ENCODE measurements at regions not wholly inside any gene's neighbourhood (a gene's known extent, or its start where the extent isn't known, plus 50 kb on each side); places are given as distances from the start of the nearest gene placed in this dataset.
A peak's percentile ranks its signal among the peaks of the same experiment; 100 is the strongest.

DNA sequence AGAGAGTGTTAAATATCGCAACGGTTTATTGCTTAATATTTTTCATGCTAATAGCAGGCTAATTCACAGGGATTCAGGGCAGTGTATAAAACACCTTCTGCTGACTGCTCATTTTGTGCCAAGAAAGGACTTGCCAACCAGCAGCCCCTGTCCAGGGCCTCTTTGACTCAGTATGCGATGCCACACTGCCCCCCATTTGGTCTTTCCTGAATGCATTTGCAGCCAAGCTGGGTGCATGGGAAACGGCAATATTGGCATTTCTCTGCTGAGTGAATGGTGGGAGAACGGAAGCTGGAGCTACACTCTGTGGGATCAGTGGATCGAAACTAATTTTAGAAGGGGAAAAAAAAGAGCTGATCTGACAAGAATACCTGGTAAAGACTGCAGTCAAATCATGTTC is 152.9 kb upstream of the C16orf82 start:
- Mint-ChIP-seq H3K4me1 (no peaks in the 10 kb centered on the region), H3K4me3 (no peak overlapping the region), H3K27ac (no peak overlapping the region), H3K36me3 (no peaks in the 10 kb centered on the region), H3K9me3 (peaks cover 0 to 12% (median 2%) of the 10 kb centered on the region in 7 donors), H3K27me3 (peaks cover 12 to 21% (median 17%) of the 10 kb centered on the region in 3 donors)
- DNase-seq (no peak), ATAC-seq (ENCODE audit: low read depth in 2 of 2) (no peak)

DNA sequence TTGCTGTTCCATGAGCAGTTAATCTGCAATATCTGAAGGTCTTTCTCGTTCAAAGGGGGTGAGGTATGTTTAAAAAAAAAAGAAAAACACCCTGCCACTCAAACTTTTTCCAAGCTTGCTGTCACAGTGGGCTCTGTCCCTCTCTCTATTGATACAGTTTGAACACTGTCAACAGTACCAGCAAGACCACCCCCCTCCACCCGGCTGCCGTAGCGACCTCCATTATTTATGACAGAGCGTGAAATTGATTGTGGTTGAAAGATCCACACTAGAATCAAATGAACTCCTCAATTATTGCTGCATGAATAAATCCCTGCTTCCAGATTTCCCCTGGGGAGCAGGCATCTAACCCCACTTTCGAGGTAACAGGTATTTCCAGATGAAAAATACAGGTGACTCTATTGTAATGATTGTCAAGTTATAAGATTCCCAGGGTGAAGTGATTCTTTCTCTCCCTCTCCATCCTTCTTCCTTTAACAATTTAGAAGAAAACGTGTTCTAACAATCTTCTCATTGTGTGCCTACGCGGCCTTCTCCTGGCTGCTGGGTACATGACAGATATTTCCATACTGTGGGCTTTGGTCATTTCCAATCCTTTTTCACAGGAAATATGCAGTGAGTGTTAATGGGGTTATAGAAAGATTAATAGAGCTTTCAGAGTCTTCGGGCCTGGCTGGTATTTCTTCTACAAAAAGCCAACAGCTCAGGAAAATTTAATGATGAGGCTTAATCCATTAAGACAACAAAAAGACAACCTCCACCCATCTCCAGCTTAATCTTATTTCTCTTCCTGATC is 135.7 kb upstream of the C16orf82 start:
- Mint-ChIP-seq H3K9me3 (peaks cover under 1 to 30% (median 11%) of the 10 kb centered on the region in 7 donors), H3K4me1 (no peaks in the 10 kb centered on the region), H3K4me3 (no peak overlapping the region), H3K36me3 (no peaks in the 10 kb centered on the region), H3K27ac (no peak overlapping the region), H3K27me3 (peaks cover 9 to 15% (median 10%) of the 10 kb centered on the region in 3 donors)
- DNase-seq (no peak), ATAC-seq (ENCODE audit: low read depth in 2 of 2) (no peak)

DNA sequence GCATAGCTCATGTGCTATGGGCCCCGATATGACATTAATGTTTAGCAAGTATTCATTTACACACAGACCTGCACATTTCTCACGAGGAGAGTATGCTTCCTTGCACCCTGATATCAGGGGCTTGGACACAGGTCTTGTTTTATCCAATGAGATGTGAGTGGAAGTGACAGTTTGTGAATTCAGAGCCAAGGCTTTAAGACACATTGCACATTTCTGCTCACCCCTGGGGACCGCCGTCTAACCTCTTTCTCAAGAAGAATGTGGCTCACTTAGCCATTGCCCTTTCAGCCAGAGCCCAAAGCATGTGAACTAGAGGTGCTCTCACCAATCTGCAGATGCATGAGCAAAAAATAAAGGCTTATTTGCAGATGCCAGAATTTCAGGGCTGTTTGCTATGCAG is 116.1 kb upstream of the C16orf82 start:
- H3K36me3 Mint-ChIP-seq: no peaks in the 10 kb centered on the region
- no peak overlapping the region for H3K27ac Mint-ChIP-seq
- H3K9me3 Mint-ChIP-seq: peaks cover 0 to 3% (median 0%) of the 10 kb centered on the region in 7 donors
- H3K4me3 Mint-ChIP-seq: no peak overlapping the region
- ATAC-seq (ENCODE audit: low read depth in 2 of 2): no peak
- H3K4me1 Mint-ChIP-seq: no peaks in the 10 kb centered on the region
- DNase-seq: no peak
- H3K27me3 Mint-ChIP-seq: peaks cover 17 to 25% (median 21%) of the 10 kb centered on the region in 3 donors

DNA sequence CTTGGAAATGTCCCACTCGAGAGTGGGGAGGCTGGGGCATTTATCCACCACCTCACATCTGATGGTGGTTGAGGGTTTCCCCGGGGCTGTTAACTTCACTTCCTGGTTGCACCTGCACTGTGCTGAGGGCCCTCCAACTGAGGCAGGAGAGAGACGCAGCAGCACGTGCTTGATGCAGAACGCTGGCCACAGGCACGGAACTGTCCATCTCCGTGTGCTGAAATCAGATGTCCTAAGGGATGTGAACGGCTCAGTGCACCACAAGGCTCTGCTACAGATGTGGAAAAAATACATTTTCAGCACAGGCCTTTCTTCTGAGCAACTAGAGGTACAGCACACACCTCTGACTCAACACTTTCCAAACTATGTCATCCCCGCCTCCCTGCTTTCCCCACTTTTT is 114.8 kb upstream of the C16orf82 start:
- ATAC-seq (ENCODE audit: low read depth in 2 of 2): no peak
- Mint-ChIP-seq H3K36me3 (no peaks in the 10 kb centered on the region), H3K27ac (no peak overlapping the region), H3K9me3 (peaks cover 0 to 3% (median 0%) of the 10 kb centered on the region in 7 donors), H3K27me3 (peaks cover 17 to 28% (median 21%) of the 10 kb centered on the region in 3 donors), H3K4me3 (no peak overlapping the region), H3K4me1 (no peaks in the 10 kb centered on the region)
- DNase-seq: no peak

DNA sequence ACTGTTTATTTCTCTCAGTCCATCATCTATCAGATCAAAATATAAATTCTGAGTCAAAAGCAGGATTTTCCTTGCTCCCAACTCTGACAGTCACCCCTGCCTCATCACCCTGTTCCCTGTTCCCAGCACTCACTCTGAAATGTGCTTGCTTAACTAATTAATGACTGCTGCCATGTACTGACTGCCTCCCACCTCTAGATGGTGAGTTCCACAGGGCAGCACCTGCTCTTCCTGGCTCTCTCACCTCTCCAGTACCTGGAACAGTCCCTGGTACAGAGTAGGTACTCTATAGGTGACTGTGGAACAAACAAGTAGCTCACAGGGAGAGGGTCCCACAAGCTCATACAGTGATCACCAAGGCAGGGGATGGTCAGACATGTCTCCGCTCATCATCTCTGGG is 114.3 kb upstream of the C16orf82 start:
- Mint-ChIP-seq H3K9me3 (peaks cover 0 to 2% (median 0%) of the 10 kb centered on the region in 7 donors), H3K27ac (no peak overlapping the region), H3K4me3 (no peak overlapping the region), H3K27me3 (peaks cover 18 to 33% (median 21%) of the 10 kb centered on the region in 3 donors), H3K36me3 (no peaks in the 10 kb centered on the region), H3K4me1 (no peaks in the 10 kb centered on the region)
- ATAC-seq (ENCODE audit: low read depth in 2 of 2) (no peak), DNase-seq (no peak)

DNA sequence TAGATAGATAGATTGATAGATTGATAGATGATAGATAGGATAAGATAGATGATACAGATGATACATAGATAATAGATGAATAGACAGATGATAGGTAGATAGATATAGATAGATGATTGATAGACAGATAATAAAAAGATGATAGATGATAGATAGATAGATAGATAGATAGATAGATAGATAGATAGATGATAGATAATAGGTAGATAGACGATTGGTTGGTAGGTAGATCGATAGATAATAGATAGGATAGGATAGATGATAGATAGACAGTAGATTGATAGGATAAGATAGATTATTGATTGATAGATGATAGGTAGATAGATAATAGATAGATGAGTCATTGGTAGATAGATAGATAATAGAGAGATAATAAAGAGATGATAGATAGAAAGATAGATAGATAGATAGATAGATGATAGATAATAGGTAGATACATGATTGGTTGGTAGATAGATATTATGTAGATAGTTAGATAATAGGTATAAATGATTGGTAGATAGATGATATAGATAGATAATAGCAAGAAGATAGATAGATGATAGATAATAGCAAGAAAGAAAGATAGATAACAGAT is 109.4 kb upstream of the C16orf82 start:
- Mint-ChIP-seq H3K27ac (peak overlapping the region in 1 of 6 donors; percentile 29), H3K4me3 (no peak overlapping the region), H3K36me3 (peaks cover 0 to 7% of the 10 kb centered on the region in 2 donors), H3K4me1 (peaks cover 3 to 10% (median 8%) of the 10 kb centered on the region in 3 donors), H3K9me3 (peaks cover 10 to 19% (median 13%) of the 10 kb centered on the region in 7 donors), H3K27me3 (peaks cover 8 to 32% (median 10%) of the 10 kb centered on the region in 3 donors)
- DNase-seq (no peak), ATAC-seq (ENCODE audit: low read depth in 2 of 2) (no peak)

DNA sequence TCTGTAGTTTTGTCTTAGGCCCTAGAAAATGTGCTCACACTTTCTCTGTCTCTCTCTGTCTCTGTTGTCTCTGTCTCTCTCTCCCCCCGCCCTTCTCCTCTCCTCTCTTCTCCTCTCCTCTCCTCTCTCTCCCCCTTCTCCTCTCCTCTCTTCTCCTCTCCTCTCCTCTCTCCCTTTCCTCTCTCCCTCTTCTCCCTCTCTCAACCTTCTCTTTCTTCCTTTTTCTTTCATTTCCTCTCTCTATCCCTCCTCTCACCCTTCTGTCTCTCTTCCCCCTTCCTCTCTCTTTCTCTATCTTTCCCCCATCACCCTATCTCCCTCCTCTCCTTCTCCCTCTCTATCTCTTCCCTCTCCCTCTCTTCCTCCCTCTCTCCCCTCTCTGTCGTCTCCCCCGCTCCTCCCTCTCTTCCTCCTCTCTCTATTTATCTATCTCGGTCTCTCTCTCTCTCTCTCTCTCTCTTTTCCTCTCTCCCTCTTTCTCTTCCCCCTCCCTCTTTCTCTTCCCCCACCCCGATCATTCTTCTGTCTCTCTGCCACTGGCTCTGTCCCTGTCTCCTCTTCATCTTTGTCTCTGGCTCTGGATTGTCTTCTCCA is 107.2 kb upstream of the C16orf82 start:
- no peak overlapping the region for H3K4me3 Mint-ChIP-seq
- H3K27me3 Mint-ChIP-seq: peaks cover 0 to 28% (median 7%) of the 10 kb centered on the region in 3 donors
- H3K4me1 Mint-ChIP-seq: peaks cover 7 to 15% (median 8%) of the 10 kb centered on the region in 3 donors
- H3K9me3 Mint-ChIP-seq: peaks cover 10 to 19% (median 14%) of the 10 kb centered on the region in 7 donors
- no peak for ATAC-seq (ENCODE audit: low read depth in 2 of 2)
- DNase-seq: no peak
- peak overlapping the region in 1 of 6 donors; percentile 52 for H3K27ac Mint-ChIP-seq
- H3K36me3 Mint-ChIP-seq: peaks cover 0 to 7% of the 10 kb centered on the region in 2 donors

DNA sequence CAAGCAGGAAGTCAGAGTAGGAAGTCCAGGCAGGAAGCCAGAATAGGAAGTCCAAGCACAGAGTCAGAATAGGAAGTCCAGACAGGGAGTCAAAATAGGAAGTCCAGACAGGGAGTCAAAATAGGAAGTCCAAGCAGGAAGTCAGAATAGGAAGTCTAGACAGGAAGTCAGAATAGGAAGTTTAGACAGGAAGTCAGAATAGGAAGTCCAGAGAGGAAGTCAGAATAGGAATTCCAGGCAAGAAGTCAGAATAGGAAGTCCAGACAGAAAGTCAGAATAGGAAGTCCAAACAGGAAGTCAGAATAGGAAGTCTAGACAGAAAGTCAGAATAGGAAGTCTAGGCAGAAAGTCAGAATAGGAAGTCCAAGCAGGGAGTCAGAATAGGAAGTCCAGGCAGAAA is 105.3 kb upstream of the C16orf82 start:
- Mint-ChIP-seq H3K36me3 (peaks cover 0 to 7% of the 10 kb centered on the region in 2 donors), H3K4me1 (peaks cover 7 to 15% (median 8%) of the 10 kb centered on the region in 3 donors), H3K4me3 (peak overlapping the region in 1 of 8 donors; percentile 35), H3K27me3 (peaks cover 6 to 28% (median 9%) of the 10 kb centered on the region in 3 donors), H3K27ac (peak overlapping the region; percentile 18 to 96 (median 77)), H3K9me3 (peaks cover 10 to 19% (median 14%) of the 10 kb centered on the region in 7 donors)
- DNase-seq (no peak), ATAC-seq (ENCODE audit: low read depth in 2 of 2) (no peak)

DNA sequence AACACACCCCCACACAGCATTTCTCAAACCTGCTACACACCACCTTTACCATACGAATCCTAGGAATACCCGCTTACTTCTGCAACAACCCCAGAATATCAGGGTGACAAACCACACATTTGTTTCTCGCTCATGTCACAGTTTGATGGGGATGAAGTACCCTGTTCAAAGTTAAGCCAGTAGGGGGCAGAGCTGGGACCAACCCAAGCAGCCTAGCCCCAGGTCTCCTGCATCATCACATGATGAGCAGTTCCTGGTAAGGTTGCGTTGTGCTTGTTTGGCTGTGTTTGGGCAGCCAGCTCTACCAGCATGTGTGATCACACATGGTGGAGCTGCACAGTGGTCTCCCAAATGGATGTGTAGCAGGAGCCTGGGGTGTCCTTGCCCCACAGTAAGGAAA is 103.6 kb upstream of the C16orf82 start:
- DNase-seq (no peak), ATAC-seq (ENCODE audit: low read depth in 2 of 2) (no peak)
- peaks cover 7 to 15% (median 8%) of the 10 kb centered on the region in 3 donors for H3K4me1 Mint-ChIP-seq
- H3K27ac Mint-ChIP-seq: peak overlapping the region in 1 of 6 donors; percentile 30
- H3K27me3 Mint-ChIP-seq: peaks cover 5 to 14% (median 6%) of the 10 kb centered on the region in 3 donors
- peaks cover 0 to 7% of the 10 kb centered on the region in 2 donors for H3K36me3 Mint-ChIP-seq
- H3K4me3 Mint-ChIP-seq: peak overlapping the region in 1 of 8 donors; percentile 59
- peaks cover 10 to 19% (median 13%) of the 10 kb centered on the region in 7 donors for H3K9me3 Mint-ChIP-seq

DNA sequence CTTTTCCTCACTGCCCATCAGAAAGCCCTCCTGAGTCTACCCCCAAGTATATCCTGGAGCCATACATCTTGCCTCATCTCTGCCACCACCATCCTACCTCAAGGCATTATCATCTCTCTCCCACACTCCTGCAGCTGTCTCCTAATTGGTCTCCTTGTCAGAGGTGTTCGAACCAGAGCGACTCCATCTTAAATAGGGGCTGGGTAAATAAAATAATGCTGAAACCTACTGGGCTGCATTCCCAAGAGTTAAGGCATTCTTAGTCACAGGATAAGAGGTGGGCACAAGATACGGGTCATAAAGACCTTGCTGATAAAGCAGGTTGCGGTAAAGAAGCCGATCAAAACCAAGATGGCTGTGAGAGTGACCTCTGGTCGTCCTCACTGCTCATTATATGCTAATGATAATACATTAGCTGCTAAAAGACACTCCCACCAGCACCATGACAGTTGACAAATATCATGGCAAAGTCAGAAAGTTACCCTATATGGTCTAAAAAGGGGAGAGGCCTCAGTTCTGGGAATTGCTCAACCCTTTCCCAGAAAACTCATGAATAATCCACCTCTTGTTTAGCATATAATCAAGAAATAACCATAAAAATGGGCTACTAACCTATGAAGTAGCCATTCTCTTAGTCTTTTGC is 97.0 kb upstream of the C16orf82 start:
- Mint-ChIP-seq H3K27ac (no peak overlapping the region), H3K27me3 (peaks cover under 1 to 17% (median 4%) of the 10 kb centered on the region in 3 donors), H3K9me3 (no peaks in the 10 kb centered on the region), H3K36me3 (no peaks in the 10 kb centered on the region), H3K4me1 (no peaks in the 10 kb centered on the region), H3K4me3 (no peak overlapping the region)
- DNase-seq (no peak), ATAC-seq (ENCODE audit: low read depth in 2 of 2) (no peak)

DNA sequence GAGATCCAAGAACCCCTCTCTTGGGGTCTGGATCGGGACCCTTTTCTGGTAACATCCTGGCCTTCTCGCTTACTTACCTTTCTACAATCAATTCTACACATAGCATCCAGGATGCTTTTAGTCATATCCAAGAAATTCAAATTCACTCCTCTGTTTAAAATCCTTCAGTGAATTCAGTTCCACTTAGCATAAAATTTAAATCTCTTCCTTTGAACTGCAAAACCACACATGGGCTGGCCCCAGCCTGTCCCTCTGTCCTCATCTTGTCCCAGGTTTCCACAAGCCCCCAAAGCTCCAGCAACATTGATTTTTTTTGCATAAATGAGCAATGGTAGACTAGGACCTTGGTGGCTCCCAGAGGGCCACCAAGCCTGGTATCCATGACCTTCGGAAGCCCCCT is 96.4 kb upstream of the C16orf82 start:
- Mint-ChIP-seq H3K9me3 (no peaks in the 10 kb centered on the region), H3K36me3 (no peaks in the 10 kb centered on the region), H3K27me3 (peaks cover 0 to 23% (median 10%) of the 10 kb centered on the region in 3 donors), H3K4me3 (no peak overlapping the region), H3K4me1 (no peaks in the 10 kb centered on the region), H3K27ac (peak overlapping the region in 1 of 6 donors; percentile 36)
- DNase-seq: no peak
- no peak for ATAC-seq (ENCODE audit: low read depth in 2 of 2)

DNA sequence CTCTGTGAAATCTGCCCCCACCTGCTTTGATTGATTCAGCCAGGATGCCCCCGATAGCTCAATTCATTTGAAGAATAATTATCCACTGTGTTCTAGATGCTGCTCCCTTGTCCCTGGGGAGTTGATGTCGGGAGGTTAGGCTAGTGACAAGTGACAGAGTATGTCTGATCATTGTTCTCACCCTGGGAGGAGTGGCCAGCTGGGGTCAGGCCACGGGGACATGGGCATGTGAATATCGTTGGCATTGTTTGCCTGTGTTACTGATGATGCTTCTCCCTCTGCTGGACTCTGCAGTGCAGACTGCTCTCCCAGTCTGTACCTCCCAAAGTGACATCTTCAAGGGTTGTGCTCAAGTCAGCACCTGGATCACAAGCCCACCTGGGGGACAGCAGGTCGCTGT is 89.9 kb upstream of the C16orf82 start:
- H3K4me1 Mint-ChIP-seq: no peaks in the 10 kb centered on the region
- peaks cover 0 to 1% (median 0%) of the 10 kb centered on the region in 7 donors for H3K9me3 Mint-ChIP-seq

DNA sequence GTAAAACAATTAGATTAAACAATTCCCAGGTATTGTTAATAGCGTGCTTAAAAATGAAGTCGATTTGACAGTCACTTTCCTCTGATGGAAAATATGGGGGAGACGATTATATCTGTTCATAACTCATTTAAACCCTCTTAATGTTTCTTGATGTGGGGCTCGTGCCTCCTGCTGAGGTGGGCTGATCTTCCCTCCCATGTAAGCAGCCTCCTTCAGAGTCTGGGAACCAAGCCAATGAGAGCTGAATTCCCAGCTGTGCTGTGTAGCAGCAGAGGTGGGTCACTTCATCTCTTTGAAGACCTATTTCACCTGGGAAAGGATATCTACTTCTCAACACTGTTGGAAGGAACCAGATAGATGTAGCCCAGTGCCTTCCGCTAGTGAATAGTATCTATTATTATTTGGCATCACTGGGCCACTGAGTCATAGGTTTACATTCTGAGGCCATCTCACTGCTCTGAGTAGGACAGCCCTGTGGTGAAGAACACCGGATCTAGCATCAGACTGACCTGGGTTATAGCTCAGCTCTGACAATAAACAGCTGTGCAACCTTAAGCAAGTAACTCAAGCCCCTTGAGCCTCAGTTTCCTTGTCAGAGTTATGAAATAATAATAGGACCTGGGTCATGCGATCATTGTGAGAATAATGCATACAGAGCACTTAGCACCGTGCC is 85.3 kb upstream of the C16orf82 start:
- peaks cover 6 to 7% of the 10 kb centered on the region in 2 donors for H3K36me3 Mint-ChIP-seq
- H3K4me3 Mint-ChIP-seq: no peak overlapping the region
- ATAC-seq (ENCODE audit: low read depth in 2 of 2) (no peak), DNase-seq (no peak)
- H3K27ac Mint-ChIP-seq: no peak overlapping the region
- peaks cover 16 to 36% (median 33%) of the 10 kb centered on the region in 3 donors for H3K27me3 Mint-ChIP-seq
- H3K4me1 Mint-ChIP-seq: no peaks in the 10 kb centered on the region
- peaks cover 0 to 8% (median 0%) of the 10 kb centered on the region in 7 donors for H3K9me3 Mint-ChIP-seq

More for the DNA sequence above, 89.9 kb upstream of the C16orf82 start:
- no peak overlapping the region for H3K4me3 Mint-ChIP-seq
- H3K27ac Mint-ChIP-seq: no peak overlapping the region
- H3K27me3 Mint-ChIP-seq: peaks cover 0 to 22% (median 21%) of the 10 kb centered on the region in 3 donors
- no peaks in the 10 kb centered on the region for H3K36me3 Mint-ChIP-seq
- no peak for DNase-seq
- no peak for ATAC-seq (ENCODE audit: low read depth in 2 of 2)
